Breast epithelium (tissue), 3 donors: ENCODE measurements at regions not wholly inside any gene's neighbourhood (a gene's known extent, or its start where the extent isn't known, plus 50 kb on each side); places are given as distances from the start of the nearest gene placed in this dataset.

ENCODE experiments used
- POLR2A ChIP-seq: fragments of 450-650 bp; IDR thresholded peaks from one replicate; pipeline ENCODE4 v1.6.1; 2016; ENCODE audit warnings: antibody characterized with exemption, mild to moderate bottlenecking, moderate library complexity
- POLR2AphosphoS5 ChIP-seq, 3 donors: sonication (generic); formaldehyde crosslinking; IDR thresholded peaks; one replicate each; pipeline ENCODE4 v1.6.1; 2017; ENCODE audit warnings: antibody characterized with exemption in 3 of 3
- TF ChIP-seq, protein P1 (sequence below), 3 donors: fragments of 450-650 bp; IDR thresholded peaks; one replicate each; pipeline ENCODE4 v1.5.1; 2016 to 2017; ENCODE audit warnings: antibody characterized with exemption in 3 of 3, mild to moderate bottlenecking in 3 of 3, moderate library complexity in 3 of 3

GRCh38 chr13:34249546-34250039 is 431.6 kb downstream of the RFC3 start:
- TF ChIP-seq, protein P1, sequence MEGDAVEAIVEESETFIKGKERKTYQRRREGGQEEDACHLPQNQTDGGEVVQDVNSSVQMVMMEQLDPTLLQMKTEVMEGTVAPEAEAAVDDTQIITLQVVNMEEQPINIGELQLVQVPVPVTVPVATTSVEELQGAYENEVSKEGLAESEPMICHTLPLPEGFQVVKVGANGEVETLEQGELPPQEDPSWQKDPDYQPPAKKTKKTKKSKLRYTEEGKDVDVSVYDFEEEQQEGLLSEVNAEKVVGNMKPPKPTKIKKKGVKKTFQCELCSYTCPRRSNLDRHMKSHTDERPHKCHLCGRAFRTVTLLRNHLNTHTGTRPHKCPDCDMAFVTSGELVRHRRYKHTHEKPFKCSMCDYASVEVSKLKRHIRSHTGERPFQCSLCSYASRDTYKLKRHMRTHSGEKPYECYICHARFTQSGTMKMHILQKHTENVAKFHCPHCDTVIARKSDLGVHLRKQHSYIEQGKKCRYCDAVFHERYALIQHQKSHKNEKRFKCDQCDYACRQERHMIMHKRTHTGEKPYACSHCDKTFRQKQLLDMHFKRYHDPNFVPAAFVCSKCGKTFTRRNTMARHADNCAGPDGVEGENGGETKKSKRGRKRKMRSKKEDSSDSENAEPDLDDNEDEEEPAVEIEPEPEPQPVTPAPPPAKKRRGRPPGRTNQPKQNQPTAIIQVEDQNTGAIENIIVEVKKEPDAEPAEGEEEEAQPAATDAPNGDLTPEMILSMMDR (IDR thresholded peaks at IDR 0.05): no peak
- TF ChIP-seq POLR2A (no peak), POLR2AphosphoS5 (IDR thresholded peaks at IDR 0.05) (no peak)
